ENCODE measurements at regions not wholly inside any gene's neighbourhood (a gene's known extent, or its start where the extent isn't known, plus 50 kb on each side); places are given as distances from the start of the nearest gene placed in this dataset.

- no peak for TF ChIP-seq MGA (IDR thresholded peaks at IDR 0.05)
- TF ChIP-seq VEZF1 (CRISPR knock-in tag; IDR thresholded peaks at IDR 0.05): peak; percentile 33; the same call in 1 of the 2 replicates
- no peak for TF ChIP-seq MCM3 (IDR thresholded peaks at IDR 0.05)
- 0 out of 4 replicates have a peak, but pooled peaks of 1 of the 2 experiments have one; percentile 34 for TF ChIP-seq TBL1XR1 (IDR thresholded peaks at IDR 0.05; ENCODE audit: low read length in 2 of 2)
- TF ChIP-seq JUND (IDR thresholded peaks at IDR 0.05; ENCODE audit: borderline replicate concordance, low read depth, low read length): 0 out of 2 replicates have a peak, but pooled peaks have one; percentile 8
- TF ChIP-seq JUND (tag; IDR thresholded peaks at IDR 0.05; ENCODE audit: borderline replicate concordance, low read depth, low read length): no peak; the same call in 2 of the 3 replicates
- no peak for TF ChIP-seq ZNF398 (CRISPR knock-in tag; IDR thresholded peaks at IDR 0.05)
- TF ChIP-seq MTA2 (IDR thresholded peaks at IDR 0.05; ENCODE audit: low read depth): peak; percentile 60
- TF ChIP-seq TBP (optimal IDR thresholded peaks at IDR 0.05; ENCODE audit: low read depth, low read length): peak; percentile 30
- TF ChIP-seq ZNF584 (CRISPR knock-in tag; IDR thresholded peaks at IDR 0.05; ENCODE audit: low read depth): no peak
- no peak for TF ChIP-seq POLR3A (IDR thresholded peaks at IDR 0.05; ENCODE audit: borderline replicate concordance, extremely low read depth, insufficient read depth, insufficient read length)
- peak; percentile 71 for TF ChIP-seq MEIS2 (IDR thresholded peaks at IDR 0.05; ENCODE audit: partially characterized antibody)
Measured at GRCh38 chr9:73009649-73010288, 56.9 kb upstream of the ALDH1A1 start (continued).
